ENCODE measurements at regions not wholly inside any gene's neighbourhood (a gene's known extent, or its start where the extent isn't known, plus 50 kb on each side); places are given as distances from the start of the nearest gene placed in this dataset.
A peak's percentile ranks its signal among the peaks of the same experiment; 100 is the strongest.

DNA sequence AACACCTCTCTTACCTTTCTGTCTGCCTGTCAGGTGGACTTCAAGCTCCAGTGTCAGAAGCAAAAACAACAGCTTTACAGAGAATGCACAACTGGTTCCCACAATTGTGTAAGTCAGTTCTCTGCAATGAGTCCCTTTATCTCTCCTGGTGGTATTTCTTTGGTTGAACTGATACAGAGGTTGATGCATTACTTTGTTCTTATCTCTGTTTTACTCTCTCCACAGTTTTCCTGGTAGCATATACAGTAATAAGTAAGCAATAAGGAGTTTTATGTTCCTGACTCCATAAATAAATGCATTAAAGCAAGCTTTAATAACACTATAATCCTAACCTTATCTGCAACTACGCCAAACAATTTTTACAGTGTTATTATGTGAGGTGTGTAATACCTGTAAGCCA lies 310.3 kb upstream of the GYPC start:
- no peak for DNase-seq
- 73 to 96% (median 83%) methylated on average over 1 of the region's 1 CpG for WGBS, 5 donors
- H3K27ac ChIP-seq: no peak overlapping the region
- TF ChIP-seq POLR2AphosphoS5 (IDR thresholded peaks at IDR 0.05): no peak
- TF ChIP-seq, protein P1, sequence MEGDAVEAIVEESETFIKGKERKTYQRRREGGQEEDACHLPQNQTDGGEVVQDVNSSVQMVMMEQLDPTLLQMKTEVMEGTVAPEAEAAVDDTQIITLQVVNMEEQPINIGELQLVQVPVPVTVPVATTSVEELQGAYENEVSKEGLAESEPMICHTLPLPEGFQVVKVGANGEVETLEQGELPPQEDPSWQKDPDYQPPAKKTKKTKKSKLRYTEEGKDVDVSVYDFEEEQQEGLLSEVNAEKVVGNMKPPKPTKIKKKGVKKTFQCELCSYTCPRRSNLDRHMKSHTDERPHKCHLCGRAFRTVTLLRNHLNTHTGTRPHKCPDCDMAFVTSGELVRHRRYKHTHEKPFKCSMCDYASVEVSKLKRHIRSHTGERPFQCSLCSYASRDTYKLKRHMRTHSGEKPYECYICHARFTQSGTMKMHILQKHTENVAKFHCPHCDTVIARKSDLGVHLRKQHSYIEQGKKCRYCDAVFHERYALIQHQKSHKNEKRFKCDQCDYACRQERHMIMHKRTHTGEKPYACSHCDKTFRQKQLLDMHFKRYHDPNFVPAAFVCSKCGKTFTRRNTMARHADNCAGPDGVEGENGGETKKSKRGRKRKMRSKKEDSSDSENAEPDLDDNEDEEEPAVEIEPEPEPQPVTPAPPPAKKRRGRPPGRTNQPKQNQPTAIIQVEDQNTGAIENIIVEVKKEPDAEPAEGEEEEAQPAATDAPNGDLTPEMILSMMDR (IDR thresholded peaks at IDR 0.05 in 8 of 11, conservative IDR thresholded peaks at IDR 0.05 in 3 of 11): no peak
- TF ChIP-seq POLR2A (IDR thresholded peaks at IDR 0.05): no peak
- no peaks in the 10 kb centered on the region for H3K36me3 ChIP-seq
- H3K9me3 ChIP-seq: peaks cover 0 to 18% (median under 1%) of the 10 kb centered on the region in 8 donors
- H3K4me1 ChIP-seq: no peaks in the 10 kb centered on the region
- intact Hi-C loops (cut with DNase I; ENCODE audit: low total_unique reads): no loop called here
- H3K27me3 ChIP-seq (replicated peaks in 1 of 7): no peaks in the 10 kb centered on the region
- H3K4me3 ChIP-seq: no peak overlapping the region

DNA sequence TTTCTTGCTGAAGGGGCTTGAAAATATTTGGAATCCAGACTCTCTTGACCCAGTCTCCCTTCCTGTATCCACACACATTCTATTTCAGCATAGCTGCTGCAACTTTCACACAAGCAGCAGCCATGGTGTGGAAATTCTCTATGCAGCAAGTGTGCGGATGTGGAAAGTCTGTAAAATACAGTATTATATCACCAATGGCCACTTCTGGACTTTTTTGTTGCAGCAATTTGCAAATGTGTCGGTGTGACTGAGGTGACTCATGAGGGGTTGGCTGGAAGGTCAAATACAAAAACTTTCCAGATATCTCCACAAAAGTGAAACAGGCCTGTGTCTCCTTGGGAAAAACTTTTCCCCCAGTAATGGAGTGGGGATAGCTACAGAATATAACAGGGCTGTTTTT lies 299.3 kb upstream of the GYPC start:
- H3K9me3 ChIP-seq: peaks cover 0 to 3% (median 0%) of the 10 kb centered on the region in 8 donors
- no peak overlapping the region for H3K4me3 ChIP-seq
- intact Hi-C loops (cut with DNase I; ENCODE audit: low total_unique reads): no loop called here
- WGBS, 5 donors: 78 to 92% (median 84%) methylated on average over 2 of the region's 2 CpGs
- H3K36me3 ChIP-seq: no peaks in the 10 kb centered on the region
- H3K27ac ChIP-seq: no peak overlapping the region
- H3K4me1 ChIP-seq: no peaks in the 10 kb centered on the region
- no peaks in the 10 kb centered on the region for H3K27me3 ChIP-seq (replicated peaks in 1 of 7)
- TF ChIP-seq, protein P1 (IDR thresholded peaks at IDR 0.05 in 8 of 11, conservative IDR thresholded peaks at IDR 0.05 in 3 of 11): no peak
- TF ChIP-seq POLR2A (IDR thresholded peaks at IDR 0.05): no peak
- no peak for DNase-seq

DNA sequence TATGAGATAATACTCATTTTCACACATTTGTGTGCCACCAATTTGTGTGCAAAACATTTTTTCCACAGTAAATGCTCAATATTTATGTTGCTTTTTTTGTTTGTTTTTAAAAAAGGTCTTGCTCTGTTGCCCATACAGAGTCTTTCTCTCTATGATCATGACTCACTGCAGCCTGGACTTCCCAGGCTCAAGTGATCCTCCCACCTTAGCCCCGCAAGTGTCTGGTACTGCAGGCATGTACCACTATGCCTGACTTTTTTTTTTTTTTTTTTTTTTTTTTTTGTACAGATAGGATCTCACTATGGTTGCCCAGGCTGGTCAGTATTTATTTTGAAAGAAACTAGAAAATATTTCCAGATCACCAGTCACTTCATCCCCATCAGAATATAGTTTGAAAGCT lies 297.8 kb upstream of the GYPC start:
- intact Hi-C loops (cut with DNase I; ENCODE audit: low total_unique reads): no loop called here
- no peak overlapping the region for H3K4me3 ChIP-seq
- TF ChIP-seq POLR2AphosphoS5 (IDR thresholded peaks at IDR 0.05) (no peak), POLR2A (IDR thresholded peaks at IDR 0.05) (no peak)
- TF ChIP-seq, protein P1 (IDR thresholded peaks at IDR 0.05 in 8 of 11, conservative IDR thresholded peaks at IDR 0.05 in 3 of 11): no peak
- no peaks in the 10 kb centered on the region for H3K4me1 ChIP-seq
- H3K27me3 ChIP-seq (replicated peaks in 1 of 7): no peaks in the 10 kb centered on the region
- no peaks in the 10 kb centered on the region for H3K9me3 ChIP-seq
- no peak overlapping the region for H3K27ac ChIP-seq
- 62 to 87% (median 76%) methylated on average over 1 of the region's 1 CpG for WGBS, 5 donors
- no peak for DNase-seq
- H3K36me3 ChIP-seq: no peaks in the 10 kb centered on the region

DNA sequence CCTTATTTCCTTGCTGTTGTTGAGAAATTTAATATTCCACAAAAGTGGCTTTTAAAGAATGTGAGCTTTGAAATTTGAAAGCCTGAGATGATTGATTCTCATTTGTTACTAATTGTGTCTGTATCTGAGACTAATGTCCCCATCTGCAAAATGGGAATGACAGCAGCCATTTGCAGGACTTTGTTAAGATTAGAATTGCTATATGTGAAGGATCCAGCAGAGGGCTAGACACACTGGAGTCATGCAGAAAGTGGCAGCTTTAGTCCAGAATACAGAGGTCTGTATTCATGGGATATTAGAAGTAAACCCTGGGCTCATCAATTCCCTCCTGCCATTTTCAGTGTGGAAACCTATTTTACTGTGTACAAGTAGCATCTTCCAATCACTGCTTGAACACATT lies 296.5 kb upstream of the GYPC start:
- DNase-seq: no peak
- Histone ChIP-seq H3K9me3 (no peaks in the 10 kb centered on the region), H3K27me3 (replicated peaks in 1 of 7) (no peaks in the 10 kb centered on the region), H3K27ac (no peak overlapping the region), H3K4me3 (no peak overlapping the region), H3K4me1 (no peaks in the 10 kb centered on the region), H3K36me3 (no peaks in the 10 kb centered on the region)
- intact Hi-C loops (cut with DNase I; ENCODE audit: low total_unique reads): no loop called here
- TF ChIP-seq POLR2A (IDR thresholded peaks at IDR 0.05) (no peak), POLR2AphosphoS5 (IDR thresholded peaks at IDR 0.05) (no peak)
- TF ChIP-seq, protein P1 (IDR thresholded peaks at IDR 0.05 in 8 of 11, conservative IDR thresholded peaks at IDR 0.05 in 3 of 11): peak in 2 of 11 experiments; percentile 31 to 39

All from spleen (tissue), 11 donors.